SU-DHL-6 (cell line): ENCODE measurements at regions not wholly inside any gene's neighbourhood (a gene's known extent, or its start where the extent isn't known, plus 50 kb on each side); places are given as distances from the start of the nearest gene placed in this dataset.

ENCODE experiments used
- H2AFZ ChIP-seq: fragments of 200-600 bp; sonication (generic); 2 replicates; pipeline ENCODE4 v1.6.1; 2014; ENCODE audit warnings: low read depth, mild to moderate bottlenecking, moderate library complexity, mixed read lengths, antibody characterized with exemption, low read length; ENCODE audit not compliant: severe bottlenecking
- H3F3A ChIP-seq: fragments of 200-600 bp; shearing (Covaris generic); 2 replicates; pipeline ENCODE4 v1.6.0; 2016; ENCODE audit warnings: antibody characterized with exemption, mild to moderate bottlenecking; ENCODE audit not compliant: insufficient read depth
- H3K27ac ChIP-seq: fragments of 200-600 bp; sonication (generic); 2 replicates; pipeline ENCODE4 v1.5.1; 2016; ENCODE audit warnings: low read depth, mild to moderate bottlenecking, low read length, moderate library complexity, mixed read lengths
- H3K27me3 ChIP-seq: fragments of 200-600 bp; sonication (generic), shearing (Covaris generic); 2 replicates; pipeline ENCODE4 v1.6.0; 2014; ENCODE audit warnings: mild to moderate bottlenecking, low read length
- H3K36me3 ChIP-seq: fragments of 200-600 bp; sonication (generic); 2 replicates; pipeline ENCODE4 v1.6.1; 2014; ENCODE audit warnings: mild to moderate bottlenecking, low read length, mixed read lengths
- H3K4me2 ChIP-seq: fragments of 300-600, 200-600 bp; shearing (Covaris generic), sonication (generic); 2 replicates; pipeline ENCODE4 v1.6.0; 2014; ENCODE audit warnings: low read length, low read depth, mild to moderate bottlenecking; ENCODE audit not compliant: poor library complexity, severe bottlenecking
- H3K4me3 ChIP-seq: fragments of 200-600 bp; sonication (generic); 2 replicates; pipeline ENCODE4 v1.5.1; 2014; ENCODE audit warnings: antibody characterized with exemption, low read length, mild to moderate bottlenecking, mixed read lengths; ENCODE audit not compliant: insufficient read depth, poor library complexity, severe bottlenecking
- H3K79me2 ChIP-seq: fragments of 200-600 bp; sonication (generic); 2 replicates; pipeline ENCODE4 v1.6.1; 2014; ENCODE audit warnings: mild to moderate bottlenecking, low read length, moderate library complexity; ENCODE audit not compliant: insufficient read depth
- H3K9ac ChIP-seq: fragments of 200-600 bp; sonication (generic); 2 replicates; pipeline ENCODE4 v1.7.0; 2014; ENCODE audit warnings: mild to moderate bottlenecking, low read length
- H3K9me2 ChIP-seq: fragments of 200-600 bp; sonication (generic); replicated peaks from 2 replicates; pipeline ENCODE4 v1.6.1; 2014; ENCODE audit warnings: low read length; ENCODE audit not compliant: insufficient read depth
- H3K9me3 ChIP-seq: fragments of 200-600 bp; sonication (generic); 2 replicates; pipeline ENCODE4 v1.6.1; 2014; ENCODE audit warnings: low read length, mixed read lengths; ENCODE audit not compliant: insufficient read depth
- H4K20me1 ChIP-seq: fragments of 200-600 bp; sonication (generic); 2 replicates; pipeline ENCODE4 v1.6.1; 2014; ENCODE audit warnings: low read depth, mild to moderate bottlenecking, antibody characterized with exemption, low read length, moderate library complexity, mixed read lengths
- CTCF ChIP-seq: fragments of 200-600 bp; sonication (generic); IDR thresholded peaks from one replicate; pipeline ENCODE4 v1.5.1; 2017; ENCODE audit warnings: antibody characterized with exemption, mild to moderate bottlenecking, low read length, moderate library complexity; ENCODE audit not compliant: insufficient read depth, poor library complexity, severe bottlenecking
- EZH2phosphoT487 ChIP-seq: fragments of 200-600 bp; sonication (generic), shearing (Covaris generic); conservative IDR thresholded peaks from 2 replicates; pipeline ENCODE4 v1.6.1; 2018; ENCODE audit warnings: mild to moderate bottlenecking, antibody characterized with exemption, low read length, moderate library complexity, mixed read lengths

DNA sequence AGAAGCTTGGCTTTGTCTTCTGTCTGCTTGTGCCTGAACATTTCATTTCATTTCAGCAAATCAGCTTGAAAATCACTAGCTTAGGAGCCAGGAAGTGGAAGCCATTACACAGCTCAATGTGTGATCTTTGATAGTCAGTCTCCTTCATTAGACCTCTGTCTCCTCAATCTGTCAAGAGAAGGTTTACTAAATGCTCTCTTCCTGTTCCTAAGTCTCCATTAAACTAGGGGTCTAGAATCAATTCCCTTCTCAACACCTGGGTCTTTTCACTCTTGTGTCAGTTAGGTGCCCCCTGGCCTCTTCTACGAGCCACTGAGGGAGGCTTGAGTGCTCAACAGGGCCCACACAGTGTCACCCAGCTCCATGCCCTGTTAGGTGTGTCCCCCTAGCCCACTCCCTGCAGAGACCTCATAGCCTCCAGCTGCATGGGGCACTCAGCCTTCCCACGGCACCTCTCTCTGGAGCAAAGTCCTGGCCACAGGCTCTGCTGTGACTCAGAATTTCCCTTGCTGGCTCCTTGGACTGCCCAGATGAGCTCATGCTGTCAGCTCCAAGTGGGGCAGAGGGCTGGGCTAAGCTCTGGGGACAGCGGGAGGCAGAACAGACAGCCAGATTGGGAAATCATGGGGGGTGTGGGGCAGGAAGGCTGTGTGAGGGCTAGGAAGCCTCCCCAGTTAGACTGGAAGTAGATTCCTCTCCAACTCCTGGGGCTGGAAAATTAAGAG, 115.7 kb upstream of the IPO9 start:
- TF ChIP-seq EZH2phosphoT487 (no peak), CTCF (no peak)
- Histone ChIP-seq H3K79me2 (no peaks in the 10 kb centered on the region), H3K27ac (no peak overlapping the region), H3K36me3 (no peaks in the 10 kb centered on the region), H3F3A (no peaks in the 10 kb centered on the region), H3K4me3 (no peak overlapping the region), H4K20me1 (no peaks in the 10 kb centered on the region), H3K9ac (no peak overlapping the region), H2AFZ (no peak overlapping the region), H3K27me3 (no peaks in the 10 kb centered on the region), H3K9me2 (no peaks in the 10 kb centered on the region), H3K9me3 (no peaks in the 10 kb centered on the region), H3K4me2 (no peak overlapping the region)

DNA sequence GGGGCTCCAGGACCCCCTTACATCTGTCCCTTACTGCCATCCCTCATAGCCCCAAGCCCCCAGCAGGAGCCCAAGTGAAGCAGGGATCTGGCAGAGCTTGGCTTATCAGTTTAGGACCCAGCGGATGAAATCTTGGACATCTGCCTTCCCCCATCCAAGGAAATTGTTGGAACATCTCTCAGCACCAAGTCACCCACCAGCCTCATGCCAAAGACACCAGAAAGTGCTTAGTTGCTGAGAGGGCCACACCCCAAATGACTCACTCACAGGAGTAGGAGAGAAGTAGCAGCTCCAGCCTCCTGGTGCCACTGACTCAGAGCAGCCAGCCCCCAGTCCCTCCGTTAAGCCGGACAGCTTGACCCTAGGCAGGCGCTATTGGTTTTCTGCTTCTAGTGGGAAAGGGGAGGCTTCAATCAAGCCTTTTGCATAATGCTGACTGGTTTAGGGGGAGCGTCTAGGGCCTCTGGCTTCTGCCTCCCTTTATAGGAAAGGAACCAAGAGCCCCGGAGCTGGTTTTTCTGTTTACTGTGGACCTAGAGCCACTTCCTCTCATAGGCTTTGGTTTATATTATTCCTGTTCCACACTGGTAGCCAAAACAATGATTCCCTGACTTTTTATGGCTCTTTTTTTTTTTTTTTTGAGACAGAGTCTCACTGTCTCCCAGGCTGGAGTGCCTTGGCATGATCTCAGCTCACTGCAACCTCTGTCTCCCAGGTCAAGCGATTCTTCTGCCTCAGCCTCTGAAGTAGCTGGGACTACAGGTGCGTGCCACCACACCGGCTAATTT, 114.2 kb upstream of the IPO9 start:
- H3K9ac ChIP-seq: no peak overlapping the region
- TF ChIP-seq CTCF: no peak
- TF ChIP-seq EZH2phosphoT487: no peak
- no peak overlapping the region for H3K27ac ChIP-seq
- H3K4me3 ChIP-seq: no peak overlapping the region
- no peaks in the 10 kb centered on the region for H3K36me3 ChIP-seq
- no peak overlapping the region for H3K4me2 ChIP-seq
- no peaks in the 10 kb centered on the region for H3K79me2 ChIP-seq
- no peak overlapping the region for H2AFZ ChIP-seq
- no peaks in the 10 kb centered on the region for H3K27me3 ChIP-seq
- H3F3A ChIP-seq: no peaks in the 10 kb centered on the region
- H3K9me2 ChIP-seq: no peaks in the 10 kb centered on the region
- no peaks in the 10 kb centered on the region for H4K20me1 ChIP-seq
- no peaks in the 10 kb centered on the region for H3K9me3 ChIP-seq

DNA sequence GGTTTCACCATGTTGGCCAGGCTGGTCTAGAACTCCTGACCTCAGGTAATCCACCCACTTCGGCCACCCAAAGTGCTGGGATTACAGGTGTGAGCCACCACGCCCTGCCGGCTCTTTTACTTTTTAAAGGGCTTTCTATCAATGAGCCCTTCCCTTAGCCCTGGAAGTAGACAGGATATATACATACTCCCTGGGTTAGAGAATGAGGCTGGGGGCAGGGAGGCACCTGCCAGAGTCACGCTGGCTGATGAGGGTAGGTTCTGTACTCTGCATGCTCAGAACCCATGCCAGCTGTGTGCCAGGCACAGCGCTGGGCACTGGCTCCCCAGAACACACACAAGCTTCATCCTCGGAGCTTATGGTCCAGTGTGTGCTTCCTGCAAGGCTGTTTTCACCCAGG, 113.6 kb upstream of the IPO9 start:
- no peaks in the 10 kb centered on the region for H3F3A ChIP-seq
- H2AFZ ChIP-seq: no peak overlapping the region
- no peaks in the 10 kb centered on the region for H4K20me1 ChIP-seq
- no peak overlapping the region for H3K4me2 ChIP-seq
- H3K27ac ChIP-seq: no peak overlapping the region
- no peaks in the 10 kb centered on the region for H3K36me3 ChIP-seq
- TF ChIP-seq EZH2phosphoT487: no peak
- TF ChIP-seq CTCF: no peak
- H3K9me2 ChIP-seq: no peaks in the 10 kb centered on the region
- H3K9me3 ChIP-seq: no peaks in the 10 kb centered on the region
- H3K4me3 ChIP-seq: no peak overlapping the region
- H3K79me2 ChIP-seq: no peaks in the 10 kb centered on the region
- no peaks in the 10 kb centered on the region for H3K27me3 ChIP-seq
- no peak overlapping the region for H3K9ac ChIP-seq
